ENCODE measurements at regions not wholly inside any gene's neighbourhood (a gene's known extent, or its start where the extent isn't known, plus 50 kb on each side); places are given as distances from the start of the nearest gene placed in this dataset.
A peak's percentile ranks its signal among the peaks of the same experiment; 100 is the strongest.

DNA sequence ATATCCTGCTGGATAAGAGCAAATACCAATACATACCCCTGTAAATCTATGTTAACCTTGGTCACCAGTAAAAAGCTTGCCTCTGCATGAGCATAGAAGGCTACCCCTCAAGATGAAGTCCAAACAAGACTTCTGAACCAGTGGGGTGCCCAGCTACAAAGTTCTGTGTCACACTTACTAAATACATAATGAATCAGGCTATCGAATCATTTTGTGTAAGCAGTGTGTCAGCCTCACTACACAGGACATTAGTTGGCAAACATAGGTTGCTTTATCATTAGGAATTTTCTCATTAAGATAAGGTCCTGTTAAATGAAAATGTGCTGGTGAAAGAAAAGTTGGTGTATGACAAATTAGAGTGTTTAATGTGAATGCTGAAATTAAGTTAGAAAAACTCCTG, 452.0 kb downstream of the MFSD1 start:
- no peaks in the 10 kb centered on the region for H3K9me3 ChIP-seq (ENCODE audit: low read length)
- no peaks in the 10 kb centered on the region for H3K79me2 ChIP-seq (replicated peaks; ENCODE audit: insufficient read depth, low read length)
- no peak for TF ChIP-seq TAF1 (IDR thresholded peaks at IDR 0.05; ENCODE audit: low read depth)
- no peak for TF ChIP-seq SMC3 (conservative IDR thresholded peaks at IDR 0.05; ENCODE audit: poor library complexity)
- no peak for TF ChIP-seq MXI1 (conservative IDR thresholded peaks at IDR 0.05; ENCODE audit: poor library complexity, severe bottlenecking)
- TF ChIP-seq POLR2AphosphoS5 (IDR thresholded peaks at IDR 0.05) = no peak
- H3K9ac ChIP-seq (ENCODE audit: low read length) = no peak overlapping the region
- no peaks in the 10 kb centered on the region for H3K27me3 ChIP-seq (ENCODE audit: insufficient read depth, low read depth, low read length)
- H3K4me3 ChIP-seq (ENCODE audit: low read length) = no peak overlapping the region
- H3K4me2 ChIP-seq (ENCODE audit: low read length) = no peak overlapping the region
- no peaks in the 10 kb centered on the region for H3K9me2 ChIP-seq (ENCODE audit: insufficient read depth, low read length)
- H3K36me3 ChIP-seq (ENCODE audit: insufficient read depth, low read length) = no peaks in the 10 kb centered on the region
- no peaks in the 10 kb centered on the region for H3F3A ChIP-seq (ENCODE audit: insufficient read depth, low read length, poor library complexity, severe bottlenecking)
- H2AFZ ChIP-seq (ENCODE audit: low read depth, low read length) = no peak overlapping the region
- H3K27ac ChIP-seq (ENCODE audit: low read length) = no peak overlapping the region
- no peaks in the 10 kb centered on the region for H4K20me1 ChIP-seq (ENCODE audit: insufficient read depth)

DNA sequence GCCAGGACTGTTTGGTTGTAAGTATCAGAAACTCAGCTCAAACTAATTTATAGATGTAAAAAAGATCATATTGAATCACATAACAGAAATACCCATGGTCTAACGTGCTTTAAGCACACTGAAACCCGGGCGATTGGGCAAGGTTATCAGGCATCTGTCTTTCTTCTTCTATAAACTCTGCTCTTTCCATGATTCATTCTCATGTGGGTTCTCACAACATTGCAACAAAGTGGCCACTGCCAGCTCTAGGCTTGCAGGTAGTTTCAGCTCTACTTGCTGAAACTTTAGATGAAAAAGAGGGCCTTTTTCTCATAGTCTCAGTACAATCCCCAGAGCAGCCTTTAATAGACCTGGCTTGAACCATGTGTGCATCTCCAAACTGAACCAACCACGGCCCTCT, 456.1 kb downstream of the MFSD1 start:
- no peak overlapping the region for H3K4me3 ChIP-seq (ENCODE audit: low read length)
- H3K9ac ChIP-seq (ENCODE audit: low read length) = no peak overlapping the region
- TF ChIP-seq EZH2 (IDR thresholded peaks at IDR 0.05; ENCODE audit: borderline replicate concordance, insufficient read depth, low read length, poor library complexity, severe bottlenecking) (no peak), TAF1 (IDR thresholded peaks at IDR 0.05; ENCODE audit: low read depth) (no peak), EP300 (conservative IDR thresholded peaks at IDR 0.05; ENCODE audit: poor library complexity, severe bottlenecking) (no peak), POLR2AphosphoS5 (IDR thresholded peaks at IDR 0.05) (no peak), SMC3 (conservative IDR thresholded peaks at IDR 0.05; ENCODE audit: poor library complexity) (no peak), MXI1 (conservative IDR thresholded peaks at IDR 0.05; ENCODE audit: poor library complexity, severe bottlenecking) (no peak), RAD21 (conservative IDR thresholded peaks at IDR 0.05) (no peak)
- TF ChIP-seq, protein P1, sequence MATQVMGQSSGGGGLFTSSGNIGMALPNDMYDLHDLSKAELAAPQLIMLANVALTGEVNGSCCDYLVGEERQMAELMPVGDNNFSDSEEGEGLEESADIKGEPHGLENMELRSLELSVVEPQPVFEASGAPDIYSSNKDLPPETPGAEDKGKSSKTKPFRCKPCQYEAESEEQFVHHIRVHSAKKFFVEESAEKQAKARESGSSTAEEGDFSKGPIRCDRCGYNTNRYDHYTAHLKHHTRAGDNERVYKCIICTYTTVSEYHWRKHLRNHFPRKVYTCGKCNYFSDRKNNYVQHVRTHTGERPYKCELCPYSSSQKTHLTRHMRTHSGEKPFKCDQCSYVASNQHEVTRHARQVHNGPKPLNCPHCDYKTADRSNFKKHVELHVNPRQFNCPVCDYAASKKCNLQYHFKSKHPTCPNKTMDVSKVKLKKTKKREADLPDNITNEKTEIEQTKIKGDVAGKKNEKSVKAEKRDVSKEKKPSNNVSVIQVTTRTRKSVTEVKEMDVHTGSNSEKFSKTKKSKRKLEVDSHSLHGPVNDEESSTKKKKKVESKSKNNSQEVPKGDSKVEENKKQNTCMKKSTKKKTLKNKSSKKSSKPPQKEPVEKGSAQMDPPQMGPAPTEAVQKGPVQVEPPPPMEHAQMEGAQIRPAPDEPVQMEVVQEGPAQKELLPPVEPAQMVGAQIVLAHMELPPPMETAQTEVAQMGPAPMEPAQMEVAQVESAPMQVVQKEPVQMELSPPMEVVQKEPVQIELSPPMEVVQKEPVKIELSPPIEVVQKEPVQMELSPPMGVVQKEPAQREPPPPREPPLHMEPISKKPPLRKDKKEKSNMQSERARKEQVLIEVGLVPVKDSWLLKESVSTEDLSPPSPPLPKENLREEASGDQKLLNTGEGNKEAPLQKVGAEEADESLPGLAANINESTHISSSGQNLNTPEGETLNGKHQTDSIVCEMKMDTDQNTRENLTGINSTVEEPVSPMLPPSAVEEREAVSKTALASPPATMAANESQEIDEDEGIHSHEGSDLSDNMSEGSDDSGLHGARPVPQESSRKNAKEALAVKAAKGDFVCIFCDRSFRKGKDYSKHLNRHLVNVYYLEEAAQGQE (IDR thresholded peaks at IDR 0.05; ENCODE audit: borderline replicate concordance) = no peak
- TF ChIP-seq, protein P2, sequence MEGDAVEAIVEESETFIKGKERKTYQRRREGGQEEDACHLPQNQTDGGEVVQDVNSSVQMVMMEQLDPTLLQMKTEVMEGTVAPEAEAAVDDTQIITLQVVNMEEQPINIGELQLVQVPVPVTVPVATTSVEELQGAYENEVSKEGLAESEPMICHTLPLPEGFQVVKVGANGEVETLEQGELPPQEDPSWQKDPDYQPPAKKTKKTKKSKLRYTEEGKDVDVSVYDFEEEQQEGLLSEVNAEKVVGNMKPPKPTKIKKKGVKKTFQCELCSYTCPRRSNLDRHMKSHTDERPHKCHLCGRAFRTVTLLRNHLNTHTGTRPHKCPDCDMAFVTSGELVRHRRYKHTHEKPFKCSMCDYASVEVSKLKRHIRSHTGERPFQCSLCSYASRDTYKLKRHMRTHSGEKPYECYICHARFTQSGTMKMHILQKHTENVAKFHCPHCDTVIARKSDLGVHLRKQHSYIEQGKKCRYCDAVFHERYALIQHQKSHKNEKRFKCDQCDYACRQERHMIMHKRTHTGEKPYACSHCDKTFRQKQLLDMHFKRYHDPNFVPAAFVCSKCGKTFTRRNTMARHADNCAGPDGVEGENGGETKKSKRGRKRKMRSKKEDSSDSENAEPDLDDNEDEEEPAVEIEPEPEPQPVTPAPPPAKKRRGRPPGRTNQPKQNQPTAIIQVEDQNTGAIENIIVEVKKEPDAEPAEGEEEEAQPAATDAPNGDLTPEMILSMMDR (IDR thresholded peaks at IDR 0.05; ENCODE audit: poor library complexity, severe bottlenecking) = no peak
- H3K9me3 ChIP-seq (ENCODE audit: low read length) = no peaks in the 10 kb centered on the region
- no peaks in the 10 kb centered on the region for H3K9me2 ChIP-seq (ENCODE audit: insufficient read depth, low read length)
- H3K36me3 ChIP-seq (ENCODE audit: insufficient read depth, low read length) = no peaks in the 10 kb centered on the region
- no peak overlapping the region for H3K4me2 ChIP-seq (ENCODE audit: low read length)
- no peak overlapping the region for H3K27ac ChIP-seq (ENCODE audit: low read length)
- no peaks in the 10 kb centered on the region for H3F3A ChIP-seq (ENCODE audit: insufficient read depth, low read length, poor library complexity, severe bottlenecking)
- H4K20me1 ChIP-seq (ENCODE audit: insufficient read depth) = no peaks in the 10 kb centered on the region
- no peak overlapping the region for H2AFZ ChIP-seq (ENCODE audit: low read depth, low read length)
- no peaks in the 10 kb centered on the region for H3K27me3 ChIP-seq (ENCODE audit: insufficient read depth, low read depth, low read length)
- no peaks in the 10 kb centered on the region for H3K79me2 ChIP-seq (replicated peaks; ENCODE audit: insufficient read depth, low read length)

DNA sequence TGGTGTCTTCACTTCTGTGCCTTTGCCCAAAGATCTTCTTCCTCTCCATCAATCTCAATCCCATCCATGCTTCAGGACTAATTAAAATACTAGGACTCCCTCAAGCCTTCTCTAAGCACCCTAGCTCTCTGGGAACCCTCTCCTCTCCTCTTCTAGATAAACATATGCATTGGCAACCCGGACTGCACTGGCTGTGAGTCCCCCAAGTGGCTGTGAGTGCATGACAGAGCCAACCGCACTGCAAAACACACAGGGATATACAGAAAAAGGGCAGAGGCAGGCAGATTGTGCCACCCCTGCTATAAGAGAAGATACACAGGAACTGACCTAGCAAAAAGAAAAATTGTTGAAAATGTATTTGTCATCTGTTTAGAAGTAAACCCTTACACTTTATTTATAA, 457.1 kb downstream of the MFSD1 start:
- Histone ChIP-seq H3K36me3 (ENCODE audit: insufficient read depth, low read length) (no peaks in the 10 kb centered on the region), H3K27ac (ENCODE audit: low read length) (no peak overlapping the region), H3K79me2 (replicated peaks; ENCODE audit: insufficient read depth, low read length) (no peaks in the 10 kb centered on the region), H3K9me3 (ENCODE audit: low read length) (no peaks in the 10 kb centered on the region), H3K9me2 (ENCODE audit: insufficient read depth, low read length) (no peaks in the 10 kb centered on the region), H2AFZ (ENCODE audit: low read depth, low read length) (no peak overlapping the region), H3K4me2 (ENCODE audit: low read length) (no peak overlapping the region), H3K9ac (ENCODE audit: low read length) (no peak overlapping the region), H3K4me3 (ENCODE audit: low read length) (no peak overlapping the region), H3K27me3 (ENCODE audit: insufficient read depth, low read depth, low read length) (no peaks in the 10 kb centered on the region), H3F3A (ENCODE audit: insufficient read depth, low read length, poor library complexity, severe bottlenecking) (no peaks in the 10 kb centered on the region), H4K20me1 (ENCODE audit: insufficient read depth) (no peaks in the 10 kb centered on the region)
- TF ChIP-seq POLR2AphosphoS5 (IDR thresholded peaks at IDR 0.05) (no peak), RAD21 (conservative IDR thresholded peaks at IDR 0.05) (peak; percentile 34)
- TF ChIP-seq, protein P2 (IDR thresholded peaks at IDR 0.05; ENCODE audit: poor library complexity, severe bottlenecking) = peak; percentile 33

All from neural cell (in vitro differentiated cells).